ENCODE measurements at regions not wholly inside any gene's neighbourhood (a gene's known extent, or its start where the extent isn't known, plus 50 kb on each side); places are given as distances from the start of the nearest gene placed in this dataset.

DNA sequence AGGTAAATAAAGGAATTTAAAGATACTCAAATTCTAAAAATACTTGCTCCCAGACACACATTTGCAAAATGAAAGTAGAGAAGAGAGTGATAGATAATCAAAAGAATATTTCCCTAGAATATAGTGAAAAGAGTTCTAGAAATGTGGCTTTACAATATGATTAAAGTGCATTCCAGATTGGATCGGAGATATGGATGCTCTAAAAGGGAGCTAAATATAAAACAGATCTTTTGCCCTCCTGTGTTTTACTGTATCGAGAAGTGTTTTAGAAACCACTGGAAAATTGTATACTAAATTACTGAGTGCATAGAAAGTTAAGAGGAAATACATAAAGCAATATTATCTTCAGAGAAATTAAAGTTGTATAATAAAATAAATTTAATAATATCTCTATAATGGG, 1392.0 kb downstream of the TECRL start:
- no peak for DNase-seq

DNA sequence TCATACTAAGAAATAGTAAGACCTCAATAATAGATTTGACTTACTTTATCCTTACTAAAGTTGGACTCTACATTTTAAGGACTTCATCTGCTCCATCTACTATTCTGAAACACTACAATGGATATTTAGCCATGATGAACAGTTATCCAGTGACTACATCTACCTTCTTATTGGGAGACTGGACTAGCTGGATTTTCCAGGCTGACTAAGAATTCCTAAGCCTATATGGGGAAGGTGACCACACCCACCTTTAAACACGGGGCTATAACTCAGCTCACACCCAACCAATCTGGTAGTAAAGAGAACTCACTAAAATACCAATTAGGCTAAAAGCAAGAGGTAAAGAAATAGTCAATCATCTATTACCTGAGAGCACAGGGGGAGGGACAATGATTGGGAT, 1438.4 kb downstream of the TECRL start:
- no peak for DNase-seq

DNA sequence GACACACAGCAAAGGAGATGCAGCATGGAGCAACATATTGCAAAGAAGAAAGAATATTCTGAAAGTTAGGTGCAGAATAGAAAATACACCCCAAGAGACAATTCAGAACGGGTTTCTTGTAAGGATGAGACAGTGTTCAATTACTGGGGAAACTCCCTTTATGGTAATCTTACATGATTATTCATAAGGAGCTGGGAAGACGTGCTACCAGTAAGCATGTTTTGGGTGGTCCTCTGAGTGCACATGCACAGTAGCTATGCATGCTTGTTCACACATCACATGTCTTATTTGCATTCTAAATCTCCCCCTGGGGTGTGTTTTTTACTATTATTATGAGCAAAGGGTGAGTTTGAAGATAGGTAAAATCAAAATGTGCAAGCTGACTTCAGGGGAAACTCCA, 1448.8 kb downstream of the TECRL start:
- no peak for DNase-seq

- DNase-seq = no peak
Observed at GRCh38 chr4:62953752-62954151, 1455.5 kb downstream of the TECRL start.

DNA sequence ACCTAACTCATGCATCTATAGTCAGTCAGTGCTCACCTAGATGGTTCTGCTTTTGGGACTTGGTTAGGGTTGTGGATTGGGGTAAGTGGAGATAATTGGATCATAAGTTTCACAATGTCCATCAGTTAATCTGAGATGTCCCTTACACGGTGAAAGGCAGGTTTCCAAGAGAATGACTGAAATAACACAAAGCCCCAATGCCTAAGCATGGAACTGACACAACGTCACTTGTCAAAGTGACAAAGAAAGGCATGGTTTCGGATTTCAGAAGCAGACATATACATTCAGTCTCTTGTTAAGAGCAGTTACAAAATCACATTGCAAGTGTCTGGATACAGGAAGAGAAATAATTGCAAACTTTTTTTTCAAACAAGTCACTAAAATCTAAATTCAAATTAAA, 1456.9 kb downstream of the TECRL start:
- no peak for DNase-seq

- DNase-seq = no peak
Observed at GRCh38 chr4:62948108-62948507, 1461.1 kb downstream of the TECRL start.

- DNase-seq = no peak
Observed at GRCh38 chr4:62940229-62940628, 1469.0 kb downstream of the TECRL start.

DNA sequence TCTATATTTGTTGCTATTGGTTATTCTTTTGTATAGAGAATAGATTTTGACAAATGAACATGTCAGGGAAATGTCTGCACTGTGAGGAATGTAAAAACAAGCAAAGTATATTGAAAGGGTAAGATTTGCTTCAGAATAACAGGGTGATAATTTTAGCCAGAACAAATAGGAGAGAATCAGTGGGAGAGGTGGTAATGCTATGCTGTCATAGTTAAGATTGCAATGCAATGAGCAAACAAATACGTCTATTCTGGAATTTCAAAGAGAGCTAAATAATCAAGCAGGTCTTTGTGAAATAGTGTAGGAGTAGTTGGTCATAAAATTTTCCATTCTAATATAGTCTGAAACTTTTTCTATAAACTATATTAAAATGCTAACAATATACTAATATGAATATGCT, 1478.4 kb downstream of the TECRL start:
- DNase-seq = no peak

GRCh38 chr4:62928483-62928882, 1480.8 kb downstream of the TECRL start:
- no peak for DNase-seq

GRCh38 chr4:62927574-62927973, 1481.7 kb downstream of the TECRL start:
- no peak for DNase-seq

DNA sequence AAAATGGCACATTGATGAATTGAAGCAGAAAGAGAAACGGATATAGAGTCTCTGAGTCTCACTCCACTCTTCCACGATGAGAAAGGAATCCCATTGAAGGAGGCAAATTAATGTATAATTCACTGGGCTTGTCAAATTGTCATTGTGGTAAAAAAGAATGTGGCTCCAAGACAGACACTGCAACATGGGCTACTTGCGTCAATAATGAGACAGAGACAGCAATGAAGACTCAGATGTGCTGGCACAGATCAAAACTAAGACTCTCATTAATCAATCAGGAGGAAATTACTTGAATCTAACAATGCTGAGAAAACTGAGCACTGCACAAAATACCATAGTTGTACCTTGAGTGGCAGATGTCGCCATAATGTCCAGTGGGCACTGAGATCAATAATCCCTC, 1485.5 kb downstream of the TECRL start:
- DNase-seq = no peak

DNA sequence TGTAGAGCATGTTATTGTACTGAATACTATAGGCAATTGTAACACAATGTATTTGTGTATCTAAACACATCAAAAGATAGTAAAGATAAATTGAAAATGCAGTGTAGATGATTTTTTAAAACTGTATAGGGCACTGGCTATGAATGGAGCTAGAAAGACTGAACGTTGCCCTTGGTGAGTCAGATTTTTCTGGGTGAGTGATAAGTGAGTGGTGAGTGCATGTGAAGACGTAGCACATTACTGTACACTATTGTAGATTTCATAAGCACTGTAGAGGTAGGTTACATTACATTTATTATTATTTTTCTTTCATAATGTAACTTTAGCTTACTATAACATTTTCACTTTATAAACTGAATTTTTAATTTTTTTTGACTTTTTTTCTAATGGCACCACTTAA, 1491.6 kb downstream of the TECRL start:
- DNase-seq = no peak

DNA sequence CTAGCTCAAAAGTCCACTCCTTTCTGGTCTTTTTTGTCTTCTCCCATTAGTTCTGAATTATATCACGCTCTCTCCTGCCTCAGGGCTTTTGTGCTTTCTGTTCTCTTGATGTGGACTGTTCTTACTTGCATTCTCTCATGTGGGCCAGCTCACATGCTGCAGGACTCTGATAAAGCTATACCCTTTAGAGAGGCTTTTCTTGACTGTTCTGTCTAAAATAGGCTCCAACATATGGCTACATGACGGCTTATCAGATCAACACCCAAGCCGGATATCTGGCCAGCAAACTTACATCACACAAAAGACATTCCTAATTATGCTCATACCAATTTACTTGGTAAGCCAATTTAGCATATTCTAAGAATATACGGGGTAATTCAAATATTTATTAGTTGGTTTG, 1494.5 kb downstream of the TECRL start:
- no peak for DNase-seq

DNA sequence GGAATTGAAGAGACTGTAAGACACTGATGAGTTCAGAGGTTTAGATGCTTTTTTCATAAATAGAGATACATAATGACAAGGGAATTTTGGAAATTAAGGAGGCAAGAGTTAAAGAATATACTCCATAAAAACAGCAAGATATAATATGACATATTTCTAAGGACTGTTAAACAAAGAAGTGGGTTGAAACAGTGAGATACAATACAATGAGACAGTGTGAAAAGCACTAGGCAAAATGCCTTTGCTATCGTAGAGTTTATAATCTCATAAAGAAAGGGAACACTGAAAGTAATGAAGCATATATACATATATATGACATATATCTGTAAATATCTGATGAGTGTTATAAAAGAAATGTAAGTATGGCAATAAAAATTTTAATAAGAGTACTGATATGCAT, 1496.2 kb downstream of the TECRL start:
- DNase-seq = no peak

GRCh38 chr4:62912531-62912930, 1496.7 kb downstream of the TECRL start:
- DNase-seq = no peak

DNA sequence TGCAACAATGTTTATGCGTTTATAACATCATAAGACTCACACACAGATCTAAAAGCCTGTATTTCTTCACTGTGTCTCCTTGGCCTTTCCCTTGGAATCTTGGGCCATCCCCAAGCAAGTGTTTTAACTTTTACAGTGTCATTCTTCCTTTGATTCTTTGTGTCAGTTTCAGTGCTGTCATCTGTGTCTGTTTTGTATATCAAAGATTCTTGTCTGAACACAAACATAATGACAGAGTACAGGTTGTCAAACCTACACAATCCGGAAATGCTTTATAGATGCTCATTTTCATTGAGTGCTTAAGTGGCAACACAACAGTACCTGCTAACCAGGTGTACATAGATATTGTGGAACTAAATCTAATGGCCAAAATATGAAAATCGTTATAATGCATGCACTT, 1500.0 kb downstream of the TECRL start:
- no peak for DNase-seq

DNA sequence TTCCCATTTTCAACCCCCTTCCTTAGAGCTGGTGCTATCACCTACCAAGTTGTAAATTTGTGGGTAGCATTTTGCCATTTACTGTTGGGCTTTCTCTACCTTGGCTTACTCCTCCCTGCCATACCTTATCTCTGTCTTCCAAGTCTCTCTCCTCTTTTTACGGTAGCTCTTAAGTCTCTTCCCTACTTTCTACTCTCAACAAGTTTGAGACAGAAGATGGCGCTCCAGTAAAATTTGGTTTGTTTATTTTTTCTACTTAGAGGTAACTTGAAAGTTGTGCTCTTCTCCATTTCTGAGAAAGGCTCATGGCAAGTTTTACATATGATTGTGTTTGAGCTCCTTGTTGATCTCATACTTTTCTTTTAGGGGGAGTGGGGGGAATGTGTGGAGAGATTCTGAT, 1508.1 kb downstream of the TECRL start:
- no peak for DNase-seq

DNA sequence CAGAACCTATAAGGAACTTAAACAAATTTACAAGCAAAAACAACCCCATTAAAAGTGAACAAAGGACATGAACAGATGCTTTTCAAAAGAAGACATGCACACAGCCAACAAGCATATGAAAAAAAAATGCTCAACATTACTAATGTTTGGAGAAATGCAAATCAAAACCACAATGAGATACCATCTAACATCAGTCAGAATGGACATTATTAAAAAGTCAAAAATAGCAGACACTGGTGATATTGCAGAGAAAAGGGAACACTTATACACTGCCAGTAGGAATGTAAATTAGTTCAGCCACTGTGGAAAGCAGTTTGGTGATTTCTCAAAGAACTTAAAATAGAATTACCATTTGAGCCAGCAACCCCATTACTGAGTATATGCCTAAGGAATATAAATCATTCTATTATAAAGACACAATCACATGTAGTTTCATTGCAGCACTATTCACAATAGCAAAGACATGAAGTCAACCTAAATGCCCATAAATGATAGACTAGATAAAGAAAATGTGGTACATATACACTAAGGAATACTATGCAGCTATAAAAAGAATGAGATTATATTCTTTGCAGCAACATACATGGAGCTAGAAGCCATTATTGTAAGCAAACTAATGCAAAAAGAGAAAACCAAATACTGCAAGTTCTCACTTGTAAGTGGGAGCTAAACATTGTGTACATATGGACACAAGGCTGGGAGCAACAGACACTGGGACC, 1509.4 kb downstream of the TECRL start:
- no peak for DNase-seq

- DNase-seq = no peak
Observed at GRCh38 chr4:62898115-62898514, 1511.1 kb downstream of the TECRL start.

DNA sequence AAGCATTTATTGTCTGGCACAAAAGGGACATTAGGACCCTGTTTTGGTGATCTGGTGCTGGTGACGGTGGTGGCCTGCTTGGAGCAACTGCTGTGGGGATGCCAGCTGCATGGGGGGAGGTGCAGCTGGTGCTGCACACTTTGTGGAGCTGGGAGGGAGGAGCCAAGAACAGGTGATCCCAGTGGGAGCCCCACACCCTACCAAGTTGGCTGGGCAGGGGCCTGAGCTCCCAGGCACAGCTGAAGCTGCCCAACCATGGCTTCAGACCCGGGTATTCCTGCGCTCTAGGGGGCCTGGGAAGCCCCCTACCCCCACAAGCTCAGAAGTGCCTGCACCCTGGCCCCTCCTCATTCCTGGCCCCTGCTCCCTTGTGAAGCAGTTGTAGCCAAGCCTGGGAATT, 1512.5 kb downstream of the TECRL start:
- DNase-seq = no peak

- DNase-seq = no peak
Observed at GRCh38 chr4:62881901-62882300, 1527.3 kb downstream of the TECRL start.

DNA sequence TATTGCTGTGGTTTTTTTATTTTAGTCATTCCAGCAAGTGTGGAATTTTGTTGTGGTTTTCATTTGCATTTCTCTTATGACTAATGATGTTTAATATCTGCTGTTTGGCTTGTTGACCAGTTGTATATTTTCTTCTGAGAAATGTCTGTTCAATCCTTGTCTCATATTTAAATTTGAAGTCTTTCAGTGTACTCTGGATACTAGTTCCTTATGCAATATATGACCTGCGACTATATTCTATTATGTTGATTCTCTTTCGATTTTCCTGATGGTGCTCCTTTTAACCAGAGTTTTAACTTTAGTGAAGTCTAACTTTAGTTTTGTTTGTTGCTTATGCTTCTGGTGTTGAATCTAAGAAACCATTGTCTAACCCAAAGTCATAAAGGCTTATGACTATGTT, 1528.0 kb downstream of the TECRL start:
- no peak for DNase-seq

- no peak for DNase-seq
Observed at GRCh38 chr4:62872856-62873255, 1536.4 kb downstream of the TECRL start.

GRCh38 chr4:62871078-62871477, 1538.2 kb downstream of the TECRL start:
- DNase-seq = no peak

DNA sequence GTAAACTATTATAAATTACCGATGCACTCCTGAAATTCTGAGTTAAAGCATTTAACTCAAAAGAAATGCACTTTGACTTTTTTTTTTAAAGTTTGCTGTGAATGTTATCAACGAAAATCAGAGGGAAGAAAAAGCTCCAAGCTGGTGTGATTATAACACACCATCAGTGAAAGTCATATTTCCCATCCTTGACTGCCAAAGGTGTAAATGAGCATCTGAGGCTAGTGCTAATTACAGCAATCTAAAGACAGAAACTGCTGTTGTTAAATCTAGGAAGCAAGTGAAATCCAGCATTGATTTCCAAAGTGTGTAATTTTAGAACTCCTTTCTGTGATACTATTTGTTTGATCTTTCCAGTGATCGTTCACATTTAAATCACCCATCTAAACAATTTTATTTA, 1538.8 kb downstream of the TECRL start:
- no peak for DNase-seq

DNA sequence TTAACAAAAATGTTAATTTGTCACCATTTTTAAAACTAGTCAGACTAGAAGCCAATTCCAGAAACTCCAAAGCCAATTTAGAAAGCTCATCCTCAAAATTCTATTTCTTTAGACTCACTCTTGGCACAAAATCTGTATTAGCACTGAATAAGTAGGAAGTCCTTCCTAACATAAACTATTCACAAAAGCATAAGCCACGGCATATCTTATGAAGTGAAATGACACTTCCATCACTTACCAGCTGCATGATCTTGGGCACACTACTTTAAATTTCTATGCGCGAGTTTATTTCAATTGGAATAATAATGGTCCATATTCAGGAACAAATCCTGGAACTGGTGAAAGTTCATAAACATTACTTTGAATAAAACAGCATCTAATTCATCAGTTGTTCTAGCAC, 1544.0 kb downstream of the TECRL start:
- no peak for DNase-seq
